Smooth muscle cell (in vitro differentiated cells): ENCODE measurements at regions not wholly inside any gene's neighbourhood (a gene's known extent, or its start where the extent isn't known, plus 50 kb on each side); places are given as distances from the start of the nearest gene placed in this dataset.

Experiments used
- DNase-seq: peaks from one replicate; lab custom pipeline; 2025; ENCODE audit not compliant: unreplicated experiment; lab: John Stamatoyannopoulos, UW
- H2AFZ ChIP-seq: fragments of 200-600 bp; sonication (generic); 2 replicates; pipeline ENCODE4 v1.6.0; 2016; ENCODE audit warnings: antibody characterized with exemption, low read depth, mild to moderate bottlenecking
- H3F3A ChIP-seq: fragments of 200-600 bp; sonication (generic); 2 replicates; pipeline ENCODE4 v1.6.0; 2017; ENCODE audit warnings: antibody characterized with exemption, low read depth
- H3K27ac ChIP-seq: fragments of 200-600 bp; sonication (generic); 2 replicates; pipeline ENCODE4 v1.5.1; 2016; ENCODE audit warnings: low read depth, mild to moderate bottlenecking
- H3K27me3 ChIP-seq: fragments of 200-600 bp; sonication (generic); 2 replicates; pipeline ENCODE4 v1.6.1; 2016; ENCODE audit warnings: low read depth, mild to moderate bottlenecking
- H3K36me3 ChIP-seq: fragments of 200-600 bp; sonication (generic); 2 replicates; pipeline ENCODE4 v1.5.1; 2016; ENCODE audit warnings: low read depth
- H3K4me1 ChIP-seq: fragments of 200-600 bp; sonication (generic); 2 replicates; pipeline ENCODE4 v1.5.1; 2016; ENCODE audit warnings: low read depth
- H3K4me2 ChIP-seq: fragments of 200-600 bp; sonication (generic); 2 replicates; pipeline ENCODE4 v1.6.0; 2016; ENCODE audit warnings: mild to moderate bottlenecking
- H3K4me3 ChIP-seq: fragments of 200-600 bp; sonication (generic); 2 replicates; pipeline ENCODE4 v1.5.1; 2016; ENCODE audit warnings: mild to moderate bottlenecking
- H3K79me2 ChIP-seq: fragments of 200-600 bp; sonication (generic); 2 replicates; pipeline ENCODE4 v1.6.0; 2016; ENCODE audit warnings: low read depth, mild to moderate bottlenecking
- H3K9ac ChIP-seq: fragments of 200-600 bp; sonication (generic); 2 replicates; pipeline ENCODE4 v1.6.0; 2016; ENCODE audit warnings: low read depth
- H3K9me3 ChIP-seq: fragments of 200-600 bp; sonication (generic); replicated peaks from 2 replicates; pipeline ENCODE4 v1.5.1; 2016; ENCODE audit warnings: low read depth
- H4K20me1 ChIP-seq: fragments of 200-600 bp; sonication (generic); 2 replicates; pipeline ENCODE4 v1.6.0; 2016; ENCODE audit warnings: low read depth
- WGBS: methylation state at CpG from one replicate; pipeline ENCODE4 v1.1.7; 2016; ENCODE audit warnings: low lambda C conversion rate; 5-methylcytosine and 5-hydroxymethylcytosine counted together
- TF ChIP-seq, protein P1 (sequence below): fragments of 200-600 bp; sonication (generic); IDR thresholded peaks from 2 replicates; pipeline ENCODE4 v1.5.1; 2017; ENCODE audit warnings: borderline replicate concordance, mild to moderate bottlenecking, antibody characterized with exemption; ENCODE audit not compliant: insufficient read depth, poor library complexity, severe bottlenecking

DNA sequence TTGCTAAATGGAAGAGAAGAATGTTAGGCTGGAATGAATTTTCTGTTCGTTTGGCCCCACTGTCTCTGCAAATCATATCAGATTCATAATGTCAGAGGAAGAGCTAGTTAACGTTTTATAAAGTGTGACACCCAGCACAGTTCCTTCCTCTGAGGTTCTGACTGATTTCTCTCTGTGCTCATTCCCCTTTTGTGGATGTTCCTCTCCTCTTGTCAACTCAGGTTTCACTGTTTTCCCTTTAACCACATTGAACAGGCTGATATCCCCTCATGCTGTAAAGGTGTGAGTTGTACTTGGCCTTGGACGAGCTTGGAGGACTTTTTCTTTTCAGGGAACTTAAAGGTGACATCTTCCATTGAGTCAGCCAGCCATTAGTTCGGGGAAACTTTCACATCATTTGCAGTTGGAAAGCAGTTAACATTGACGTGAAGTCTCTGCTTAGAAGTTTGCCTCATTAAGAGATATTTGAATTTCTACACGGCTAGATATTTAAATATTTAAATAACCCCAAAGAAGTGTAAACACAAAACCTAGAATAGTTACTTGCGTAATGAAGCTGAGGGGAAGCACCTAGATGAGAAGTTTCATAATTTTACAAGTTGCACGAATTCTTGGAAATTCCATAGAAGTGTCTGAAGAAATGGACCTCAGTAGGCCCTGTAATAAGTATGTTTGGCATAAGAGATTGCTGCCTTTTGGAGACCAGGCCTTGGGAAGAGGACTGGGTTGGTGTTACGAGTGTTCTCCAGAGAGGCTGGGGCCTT lies 101.5 kb upstream of the EGR2 start:
- Histone ChIP-seq H3K27me3 (no peaks in the 10 kb centered on the region), H4K20me1 (no peaks in the 10 kb centered on the region), H3F3A (no peaks in the 10 kb centered on the region), H3K4me2 (no peak overlapping the region), H3K79me2 (no peaks in the 10 kb centered on the region), H3K4me1 (no peaks in the 10 kb centered on the region), H3K9ac (no peak overlapping the region), H3K4me3 (no peak overlapping the region), H3K27ac (no peak overlapping the region), H3K9me3 (no peaks in the 10 kb centered on the region), H3K36me3 (no peaks in the 10 kb centered on the region), H2AFZ (no peak overlapping the region)
- 77% methylated on average over 9 of the region's 9 CpGs for WGBS
- TF ChIP-seq, protein P1, sequence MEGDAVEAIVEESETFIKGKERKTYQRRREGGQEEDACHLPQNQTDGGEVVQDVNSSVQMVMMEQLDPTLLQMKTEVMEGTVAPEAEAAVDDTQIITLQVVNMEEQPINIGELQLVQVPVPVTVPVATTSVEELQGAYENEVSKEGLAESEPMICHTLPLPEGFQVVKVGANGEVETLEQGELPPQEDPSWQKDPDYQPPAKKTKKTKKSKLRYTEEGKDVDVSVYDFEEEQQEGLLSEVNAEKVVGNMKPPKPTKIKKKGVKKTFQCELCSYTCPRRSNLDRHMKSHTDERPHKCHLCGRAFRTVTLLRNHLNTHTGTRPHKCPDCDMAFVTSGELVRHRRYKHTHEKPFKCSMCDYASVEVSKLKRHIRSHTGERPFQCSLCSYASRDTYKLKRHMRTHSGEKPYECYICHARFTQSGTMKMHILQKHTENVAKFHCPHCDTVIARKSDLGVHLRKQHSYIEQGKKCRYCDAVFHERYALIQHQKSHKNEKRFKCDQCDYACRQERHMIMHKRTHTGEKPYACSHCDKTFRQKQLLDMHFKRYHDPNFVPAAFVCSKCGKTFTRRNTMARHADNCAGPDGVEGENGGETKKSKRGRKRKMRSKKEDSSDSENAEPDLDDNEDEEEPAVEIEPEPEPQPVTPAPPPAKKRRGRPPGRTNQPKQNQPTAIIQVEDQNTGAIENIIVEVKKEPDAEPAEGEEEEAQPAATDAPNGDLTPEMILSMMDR: no peak
- no peak for DNase-seq

DNA sequence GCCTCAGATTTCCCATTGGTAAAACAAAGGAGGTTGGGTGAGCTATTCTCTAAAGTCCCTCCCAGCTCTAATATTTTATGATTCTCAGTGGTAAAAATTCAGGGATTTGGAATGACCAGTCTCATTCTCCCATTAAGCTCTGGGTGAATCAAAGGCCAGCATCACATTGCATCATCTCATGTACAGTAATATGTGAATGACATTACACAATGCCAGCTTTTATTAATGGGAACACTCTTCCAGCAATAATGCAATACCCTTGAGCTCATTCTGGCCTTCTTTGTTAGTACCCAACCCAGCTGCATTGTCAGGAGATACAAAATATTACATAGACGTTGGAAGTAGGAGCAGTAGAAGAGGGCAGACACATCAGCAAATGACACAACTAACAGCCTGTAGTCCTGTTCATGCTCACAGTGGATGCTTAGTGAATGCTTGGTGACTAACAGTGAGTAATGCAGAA lies 100.0 kb upstream of the EGR2 start:
- H3K27me3 ChIP-seq: no peaks in the 10 kb centered on the region
- no peaks in the 10 kb centered on the region for H3K79me2 ChIP-seq
- no peaks in the 10 kb centered on the region for H3F3A ChIP-seq
- H3K36me3 ChIP-seq: no peaks in the 10 kb centered on the region
- H3K4me2 ChIP-seq: peak overlapping the region; percentile 29
- H3K4me3 ChIP-seq: no peak overlapping the region
- H3K9ac ChIP-seq: no peak overlapping the region
- H4K20me1 ChIP-seq: no peaks in the 10 kb centered on the region
- H3K27ac ChIP-seq: peak overlapping the region; percentile 6
- H3K4me1 ChIP-seq: peaks cover 6% of the 10 kb centered on the region
- TF ChIP-seq, protein P1: no peak
- no peaks in the 10 kb centered on the region for H3K9me3 ChIP-seq
- WGBS: 29% methylated on average over 1 of the region's 1 CpG
- no peak overlapping the region for H2AFZ ChIP-seq
- no peak for DNase-seq

DNA sequence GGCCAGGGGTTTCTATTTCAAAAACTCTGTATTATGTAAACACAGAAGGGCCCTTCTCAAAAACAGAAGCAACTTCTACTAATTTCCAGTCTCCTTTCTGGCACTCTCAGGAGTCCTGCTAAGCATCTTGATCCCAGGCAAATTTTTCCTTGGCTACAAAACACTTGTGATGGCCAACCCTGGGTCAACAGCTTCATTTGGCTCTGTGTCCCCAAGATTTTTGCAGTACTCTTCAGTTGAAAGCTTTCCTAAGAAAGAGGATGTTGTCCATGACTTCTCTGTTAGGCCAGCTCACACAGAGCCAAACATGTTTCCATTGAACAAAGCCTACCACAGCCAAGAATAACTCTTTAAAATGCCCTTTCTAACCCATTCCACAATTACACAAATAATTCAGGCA lies 99.0 kb upstream of the EGR2 start:
- H3K4me3 ChIP-seq: no peak overlapping the region
- H3K27me3 ChIP-seq: no peaks in the 10 kb centered on the region
- H2AFZ ChIP-seq: no peak overlapping the region
- no peak overlapping the region for H3K9ac ChIP-seq
- no peaks in the 10 kb centered on the region for H3K36me3 ChIP-seq
- H3K4me2 ChIP-seq: no peak overlapping the region
- H3K79me2 ChIP-seq: no peaks in the 10 kb centered on the region
- H3K27ac ChIP-seq: no peak overlapping the region
- DNase-seq: no peak
- no peaks in the 10 kb centered on the region for H3F3A ChIP-seq
- TF ChIP-seq, protein P1: no peak
- no peaks in the 10 kb centered on the region for H4K20me1 ChIP-seq
- H3K9me3 ChIP-seq: no peaks in the 10 kb centered on the region
- peaks cover 6% of the 10 kb centered on the region for H3K4me1 ChIP-seq

DNA sequence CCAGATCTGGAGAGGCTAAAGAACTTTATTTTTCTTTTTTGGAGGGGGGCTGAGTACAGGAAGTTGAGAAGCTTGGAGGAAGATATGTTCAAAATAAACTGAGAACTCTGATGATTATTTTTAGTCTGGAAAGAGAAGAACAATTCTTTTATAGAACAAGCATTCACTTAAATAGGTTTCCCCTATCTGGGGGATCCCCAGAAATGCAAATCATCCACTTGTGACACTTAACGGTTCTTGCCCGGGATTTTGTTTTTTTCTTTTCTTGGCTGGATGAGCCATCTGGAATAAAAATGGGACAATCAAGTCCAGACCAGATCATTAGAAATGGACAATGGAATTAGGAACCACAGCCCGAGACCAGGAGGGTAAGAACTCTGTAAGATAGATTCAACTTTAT lies 95.9 kb upstream of the EGR2 start:
- peak overlapping the region; percentile 45 for H2AFZ ChIP-seq
- H3K4me3 ChIP-seq: no peak overlapping the region
- peaks cover 6% of the 10 kb centered on the region for H3K4me1 ChIP-seq
- H3K9me3 ChIP-seq: no peaks in the 10 kb centered on the region
- H3F3A ChIP-seq: no peaks in the 10 kb centered on the region
- DNase-seq: no peak
- no peaks in the 10 kb centered on the region for H3K79me2 ChIP-seq
- 92% methylated on average over 3 of the region's 3 CpGs for WGBS
- no peak overlapping the region for H3K9ac ChIP-seq
- H3K4me2 ChIP-seq: no peak overlapping the region
- H3K27ac ChIP-seq: no peak overlapping the region
- H3K36me3 ChIP-seq: no peaks in the 10 kb centered on the region
- H3K27me3 ChIP-seq: no peaks in the 10 kb centered on the region
- no peaks in the 10 kb centered on the region for H4K20me1 ChIP-seq
- TF ChIP-seq, protein P1: no peak
